Activated naive CD8-positive, alpha-beta T cell treated with anti-CD3 and anti-CD28 coated beads, Interleukin-2, amount 50 U/mL, for 24 hours (primary cell): ENCODE measurements at regions not wholly inside any gene's neighbourhood (a gene's known extent, or its start where the extent isn't known, plus 50 kb on each side); places are given as distances from the start of the nearest gene placed in this dataset.

Experiments
- ATAC-seq: fragments of 150-1000 bp; cut with Tn5 transposase; one replicate; pipeline ENCODE4 v1.10.0; 2021
- DNase-seq: peaks from one replicate; pipeline ENCODE4 v3.0.0; 2021
- H3K27ac Mint-ChIP-seq: one replicate; pipeline ENCODE4 v1.8.0; 2021; ENCODE audit warnings: mild to moderate bottlenecking, mixed read lengths
- H3K27me3 Mint-ChIP-seq: one replicate; pipeline ENCODE4 v1.8.0; 2021; ENCODE audit warnings: mixed read lengths
- H3K36me3 Mint-ChIP-seq: one replicate; pipeline ENCODE4 v1.8.0; 2021; ENCODE audit warnings: low read depth, mixed read lengths
- H3K4me1 Mint-ChIP-seq: one replicate; pipeline ENCODE4 v1.8.0; 2021; ENCODE audit warnings: mixed read lengths
- H3K4me3 Mint-ChIP-seq: one replicate; pipeline ENCODE4 v1.8.0; 2021; ENCODE audit warnings: mild to moderate bottlenecking, moderate library complexity, mixed read lengths
- H3K9me3 Mint-ChIP-seq: one replicate; pipeline ENCODE4 v1.8.0; 2021; ENCODE audit warnings: mixed read lengths

DNA sequence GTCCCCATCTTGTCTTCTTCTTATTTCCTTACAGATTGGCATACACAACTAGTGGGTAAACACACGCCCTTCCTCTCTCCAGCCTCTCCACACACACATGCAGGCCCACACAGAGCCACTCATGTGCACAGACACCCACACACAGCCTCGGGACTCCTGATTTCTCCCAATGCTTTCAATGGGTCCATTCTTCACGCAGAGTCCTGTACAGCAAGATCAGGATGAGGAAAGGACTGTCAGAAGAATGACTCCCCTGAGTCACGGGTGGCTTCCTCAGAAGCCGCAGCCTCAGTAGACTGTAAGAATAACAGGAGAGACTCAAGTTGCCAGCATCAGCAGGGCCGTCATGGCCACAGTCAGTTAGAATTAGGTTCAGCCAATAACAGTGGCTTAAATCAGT, 109.1 kb upstream of the GLI2 start:
- DNase-seq (no peak), ATAC-seq (no peak)
- Mint-ChIP-seq H3K4me1 (no peaks in the 10 kb centered on the region), H3K27ac (no peak overlapping the region), H3K9me3 (peaks cover 4% of the 10 kb centered on the region), H3K27me3 (peaks cover 4% of the 10 kb centered on the region), H3K4me3 (no peak overlapping the region), H3K36me3 (no peaks in the 10 kb centered on the region)

- Mint-ChIP-seq H3K27ac (no peak overlapping the region), H3K36me3 (no peaks in the 10 kb centered on the region), H3K4me3 (no peak overlapping the region), H3K4me1 (no peaks in the 10 kb centered on the region), H3K27me3 (peaks cover 4% of the 10 kb centered on the region), H3K9me3 (no peaks in the 10 kb centered on the region)
- no peak for DNase-seq
- no peak for ATAC-seq
These were observed 107.4 kb upstream of the GLI2 start for GRCh38 chr2:120628248-120628647.

DNA sequence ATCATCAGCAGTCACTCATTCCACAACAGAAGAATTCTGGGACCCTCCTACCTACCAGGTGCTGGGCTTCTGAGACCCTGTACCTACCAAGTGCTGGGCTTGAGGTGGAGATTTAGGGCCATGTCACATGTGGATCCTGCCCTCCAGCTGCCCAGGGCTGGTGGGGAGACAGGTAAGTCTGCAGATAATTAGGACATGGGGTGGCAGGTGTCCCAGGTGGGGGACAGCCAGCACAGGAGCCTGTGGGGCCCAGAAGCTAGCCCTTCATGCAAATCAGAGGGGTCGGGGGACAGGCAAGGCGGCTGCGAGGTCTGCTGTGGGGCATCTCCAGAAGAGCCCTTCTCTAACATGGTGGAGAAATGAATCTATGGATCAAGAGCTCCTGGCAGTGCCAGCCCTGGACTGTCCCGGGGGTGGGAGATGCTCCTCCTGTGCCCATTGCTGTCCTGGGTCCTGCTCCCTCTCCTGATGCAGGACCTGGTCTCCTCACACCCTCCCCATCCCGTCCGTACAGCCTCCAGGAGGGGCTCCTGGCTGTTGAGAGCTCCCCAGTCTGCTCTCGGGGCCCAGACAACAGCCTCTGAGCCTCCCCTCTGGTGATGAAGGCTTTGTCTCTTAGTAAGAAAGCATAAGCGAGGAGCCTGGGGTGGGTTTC, 106.3 kb upstream of the GLI2 start:
- Mint-ChIP-seq H3K27me3 (peaks cover 6% of the 10 kb centered on the region), H3K4me1 (no peaks in the 10 kb centered on the region), H3K9me3 (no peaks in the 10 kb centered on the region), H3K36me3 (no peaks in the 10 kb centered on the region), H3K27ac (no peak overlapping the region), H3K4me3 (no peak overlapping the region)
- DNase-seq: no peak
- ATAC-seq: no peak

GRCh38 chr2:120630031-120630701, 105.5 kb upstream of the GLI2 start:
- ATAC-seq: no peak
- Mint-ChIP-seq H3K27me3 (peaks cover 6% of the 10 kb centered on the region), H3K9me3 (no peaks in the 10 kb centered on the region), H3K4me3 (no peak overlapping the region), H3K4me1 (no peaks in the 10 kb centered on the region), H3K27ac (no peak overlapping the region), H3K36me3 (no peaks in the 10 kb centered on the region)
- DNase-seq: no peak

DNA sequence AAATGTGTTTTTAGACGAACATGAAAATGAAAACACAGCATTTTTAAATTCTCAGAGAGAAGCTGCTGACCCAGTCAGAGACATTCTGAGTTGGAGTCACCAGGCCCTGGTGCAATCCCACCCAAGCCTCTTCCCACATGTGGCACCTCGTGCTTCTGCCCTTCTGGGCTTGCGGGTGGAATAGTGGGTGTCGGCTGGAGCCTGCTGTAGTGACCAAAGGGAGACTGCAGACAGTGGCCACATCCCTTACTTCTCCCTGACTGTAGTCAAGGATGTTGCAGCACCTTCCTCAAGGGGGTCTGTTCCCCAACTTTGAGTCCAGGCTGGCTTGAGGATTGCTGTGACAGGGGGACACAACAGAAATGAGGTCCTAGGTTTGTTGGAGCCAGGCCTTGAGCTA, 104.4 kb upstream of the GLI2 start:
- DNase-seq (no peak), ATAC-seq (no peak)
- Mint-ChIP-seq H3K36me3 (no peaks in the 10 kb centered on the region), H3K27me3 (peaks cover 5% of the 10 kb centered on the region), H3K4me3 (no peak overlapping the region), H3K27ac (no peak overlapping the region), H3K4me1 (no peaks in the 10 kb centered on the region), H3K9me3 (no peaks in the 10 kb centered on the region)

- no peaks in the 10 kb centered on the region for H3K36me3 Mint-ChIP-seq
- no peaks in the 10 kb centered on the region for H3K9me3 Mint-ChIP-seq
- no peak overlapping the region for H3K27ac Mint-ChIP-seq
- ATAC-seq (no peak), DNase-seq (no peak)
- H3K4me1 Mint-ChIP-seq: no peaks in the 10 kb centered on the region
- peaks cover 1% of the 10 kb centered on the region for H3K27me3 Mint-ChIP-seq
- no peak overlapping the region for H3K4me3 Mint-ChIP-seq
These were observed 103.9 kb upstream of the GLI2 start for GRCh38 chr2:120631724-120632123.

GRCh38 chr2:120632796-120633646, 102.6 kb upstream of the GLI2 start:
- Mint-ChIP-seq H3K4me3 (no peak overlapping the region), H3K27me3 (peaks cover 1% of the 10 kb centered on the region), H3K36me3 (no peaks in the 10 kb centered on the region), H3K4me1 (no peaks in the 10 kb centered on the region), H3K27ac (no peak overlapping the region), H3K9me3 (no peaks in the 10 kb centered on the region)
- ATAC-seq (peak; percentile 17), DNase-seq (no peak)

DNA sequence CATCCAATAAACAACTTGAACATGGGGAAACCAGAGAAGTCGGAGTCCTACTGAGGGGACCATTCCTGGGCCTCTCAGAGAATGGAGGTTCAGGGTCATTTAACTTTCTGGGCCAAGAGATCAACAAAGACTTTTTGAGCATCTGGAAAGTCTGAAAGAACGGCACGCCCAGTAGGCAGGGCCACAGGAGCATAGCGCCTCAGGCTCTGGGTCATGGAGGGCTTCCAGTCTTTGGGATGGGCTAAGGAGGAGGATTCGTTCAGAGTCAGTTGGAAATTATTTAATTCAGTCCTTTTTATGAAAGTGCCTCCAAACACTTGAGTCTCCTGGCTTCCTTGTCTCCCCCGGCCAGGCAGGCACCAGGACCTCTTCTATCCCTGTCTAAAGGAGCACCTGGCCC, 101.1 kb upstream of the GLI2 start:
- H3K27ac Mint-ChIP-seq: no peak overlapping the region
- H3K36me3 Mint-ChIP-seq: no peaks in the 10 kb centered on the region
- no peak overlapping the region for H3K4me3 Mint-ChIP-seq
- no peaks in the 10 kb centered on the region for H3K9me3 Mint-ChIP-seq
- H3K27me3 Mint-ChIP-seq: peaks cover 1% of the 10 kb centered on the region
- ATAC-seq: no peak
- no peak for DNase-seq
- no peaks in the 10 kb centered on the region for H3K4me1 Mint-ChIP-seq

DNA sequence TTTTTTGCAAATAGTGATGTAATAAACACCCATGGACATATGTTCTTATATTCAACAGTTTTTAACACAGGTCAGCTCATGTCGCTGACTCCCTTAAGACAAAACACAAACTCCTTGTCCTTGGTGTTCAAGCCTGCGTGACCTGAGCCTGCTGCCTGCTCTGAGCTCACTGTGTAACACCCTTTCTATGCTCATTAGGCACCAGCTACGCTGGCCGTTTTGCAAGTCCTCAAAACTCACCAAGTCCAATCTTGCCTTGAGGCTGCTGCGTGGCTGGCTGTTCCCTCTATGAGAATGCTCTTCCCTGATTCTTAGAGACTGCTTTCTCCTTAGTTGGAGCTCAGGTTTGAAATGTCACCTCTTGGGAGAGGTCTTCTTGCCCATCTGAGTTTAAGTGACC, 100.5 kb upstream of the GLI2 start:
- Mint-ChIP-seq H3K4me3 (no peak overlapping the region), H3K9me3 (no peaks in the 10 kb centered on the region), H3K27ac (no peak overlapping the region), H3K36me3 (no peaks in the 10 kb centered on the region), H3K4me1 (no peaks in the 10 kb centered on the region), H3K27me3 (peaks cover 1% of the 10 kb centered on the region)
- ATAC-seq: no peak
- no peak for DNase-seq

- no peak for ATAC-seq
- Mint-ChIP-seq H3K9me3 (no peaks in the 10 kb centered on the region), H3K27me3 (peaks cover 1% of the 10 kb centered on the region)
These were observed 97.8 kb upstream of the GLI2 start for GRCh38 chr2:120637847-120638246.

DNA sequence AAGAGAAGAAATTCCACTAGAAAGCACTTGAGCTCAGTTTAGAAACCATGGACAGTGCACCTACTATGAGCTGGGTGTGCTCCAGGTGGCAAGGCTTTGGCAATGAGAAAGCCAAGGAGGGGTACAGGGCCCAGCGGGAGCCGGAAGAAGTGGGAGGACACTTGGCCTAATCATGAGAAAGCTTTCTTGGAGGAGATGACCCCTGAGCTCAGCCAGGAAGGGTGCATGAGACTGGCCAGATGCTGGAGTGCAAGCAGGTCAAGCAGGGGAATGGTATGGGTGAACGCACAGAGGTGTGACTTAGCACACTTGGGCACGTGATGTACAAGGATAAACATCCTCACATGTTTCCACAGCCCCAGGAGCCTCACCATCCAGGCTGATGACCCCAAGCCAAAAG, 97.2 kb upstream of the GLI2 start:
- Mint-ChIP-seq H3K36me3 (no peaks in the 10 kb centered on the region), H3K27me3 (peaks cover 1% of the 10 kb centered on the region), H3K4me3 (no peak overlapping the region), H3K9me3 (no peaks in the 10 kb centered on the region), H3K4me1 (no peaks in the 10 kb centered on the region), H3K27ac (no peak overlapping the region)
- ATAC-seq (no peak), DNase-seq (no peak)

More at GRCh38 chr2:120637847-120638246, 97.8 kb upstream of the GLI2 start:
- DNase-seq: no peak
- Mint-ChIP-seq H3K4me1 (no peaks in the 10 kb centered on the region), H3K36me3 (no peaks in the 10 kb centered on the region), H3K27ac (no peak overlapping the region), H3K4me3 (no peak overlapping the region)

DNA sequence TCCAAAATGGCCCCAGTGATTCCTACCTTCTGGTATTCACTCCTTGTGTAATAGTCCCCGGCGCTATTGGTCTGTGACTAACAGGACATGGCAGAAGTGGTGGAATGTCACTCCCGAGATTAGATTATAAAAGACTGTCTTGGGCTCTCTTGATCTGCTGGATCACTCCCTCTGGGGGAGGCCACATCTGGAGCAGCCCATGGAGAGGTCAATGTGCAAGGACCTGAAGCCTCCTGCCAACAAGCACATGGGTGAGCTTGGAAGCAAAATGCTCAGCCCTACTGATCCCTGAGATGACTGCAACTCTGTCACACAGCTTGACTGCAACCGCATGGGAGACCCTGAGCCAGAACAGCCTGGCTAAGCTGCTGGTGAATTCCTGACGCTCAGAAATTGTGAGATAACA, 94.3 kb upstream of the GLI2 start:
- Mint-ChIP-seq H3K4me1 (no peaks in the 10 kb centered on the region), H3K4me3 (no peak overlapping the region), H3K27ac (no peak overlapping the region), H3K9me3 (no peaks in the 10 kb centered on the region), H3K36me3 (no peaks in the 10 kb centered on the region), H3K27me3 (no peaks in the 10 kb centered on the region)
- DNase-seq (no peak), ATAC-seq (no peak)

DNA sequence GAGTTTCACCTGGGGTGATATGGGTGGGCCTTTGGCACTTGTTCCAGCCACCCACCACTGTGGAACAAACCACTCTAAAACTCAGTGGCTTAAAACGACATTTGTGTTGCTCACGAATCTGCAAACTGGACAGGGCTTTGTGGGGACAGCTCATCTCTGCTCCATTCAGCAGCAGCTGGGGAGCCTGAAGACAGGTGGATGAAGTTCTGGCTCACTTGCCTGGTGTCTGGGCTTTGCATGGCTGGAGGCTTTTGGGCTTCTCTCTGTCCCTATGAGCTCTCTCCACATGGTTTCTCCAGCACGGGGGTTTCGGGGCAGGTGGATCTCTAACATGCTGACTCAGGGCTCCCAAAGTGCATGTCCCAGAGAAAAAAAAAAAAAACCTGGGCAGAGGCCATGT, 93.0 kb upstream of the GLI2 start:
- ATAC-seq (no peak), DNase-seq (no peak)
- H3K36me3 Mint-ChIP-seq: no peaks in the 10 kb centered on the region
- no peaks in the 10 kb centered on the region for H3K9me3 Mint-ChIP-seq
- no peaks in the 10 kb centered on the region for H3K27me3 Mint-ChIP-seq
- H3K4me3 Mint-ChIP-seq: no peak overlapping the region
- H3K27ac Mint-ChIP-seq: no peak overlapping the region
- no peaks in the 10 kb centered on the region for H3K4me1 Mint-ChIP-seq

- DNase-seq (no peak), ATAC-seq (no peak)
- Mint-ChIP-seq H3K27me3 (peaks cover 9% of the 10 kb centered on the region), H3K36me3 (peaks cover 4% of the 10 kb centered on the region), H3K4me3 (no peak overlapping the region), H3K27ac (no peak overlapping the region), H3K4me1 (no peaks in the 10 kb centered on the region), H3K9me3 (peaks cover 21% of the 10 kb centered on the region)
These were observed 88.7 kb upstream of the GLI2 start for GRCh38 chr2:120646994-120647393.

DNA sequence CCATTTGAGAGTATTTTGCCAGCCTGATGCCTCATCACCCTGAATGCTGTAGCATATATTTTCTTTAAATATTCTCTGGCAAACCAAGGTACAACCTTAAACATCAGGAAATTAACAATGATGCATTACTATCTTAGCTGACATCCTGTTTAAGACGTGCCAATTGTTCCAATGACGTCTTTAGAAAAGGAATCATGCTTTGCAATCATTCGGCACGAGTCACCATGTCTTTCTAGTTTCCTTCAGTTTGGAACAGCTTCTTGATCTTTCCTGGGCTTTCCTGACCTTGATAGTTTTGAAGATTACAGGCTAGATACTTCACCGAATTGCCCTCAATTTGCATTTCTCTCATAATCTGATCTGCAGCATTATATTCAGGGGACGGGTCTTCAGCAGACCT, 88.2 kb upstream of the GLI2 start:
- Mint-ChIP-seq H3K4me3 (no peak overlapping the region), H3K27me3 (peaks cover 9% of the 10 kb centered on the region), H3K4me1 (no peaks in the 10 kb centered on the region), H3K27ac (no peak overlapping the region), H3K9me3 (peaks cover 21% of the 10 kb centered on the region), H3K36me3 (peaks cover 4% of the 10 kb centered on the region)
- no peak for DNase-seq
- ATAC-seq: no peak
